Motor neuron (in vitro differentiated cells): ENCODE measurements at regions not wholly inside any gene's neighbourhood (a gene's known extent, or its start where the extent isn't known, plus 50 kb on each side); places are given as distances from the start of the nearest gene placed in this dataset.

Experiments
- ATAC-seq, 8 experiments: fragments of 200-7000 bp; cut with Tn5 transposase; replicated peaks in 6 of 8; 2 replicates each; pipeline ENCODE4 v1.8.0; 2021; ENCODE audit warnings: mild to moderate bottlenecking in 8 of 8, moderate library complexity in 8 of 8
- H3K27ac ChIP-seq, 2 donors: fragments of 250-450 bp; sonication (Bioruptor Pico); 2 replicates each; pipeline ENCODE4 v1.9.0; 2021; ENCODE audit warnings: antibody characterized with exemption in 2 of 2, mild to moderate bottlenecking in 2 of 2, moderate library complexity in 1 of 2
- H3K4me1 ChIP-seq, 2 donors: fragments of 250-450 bp; sonication (Bioruptor Pico); replicated peaks in 1 of 2; 2 replicates each; pipeline ENCODE4 v1.6.1; 2021; ENCODE audit warnings: antibody characterized with exemption in 2 of 2, mild to moderate bottlenecking in 2 of 2, moderate library complexity in 1 of 2
- H3K4me3 ChIP-seq, 5 donors: fragments of 250-450 bp; sonication (Bioruptor Pico); 2 replicates each; pipeline ENCODE4 v1.9.0; 2021; ENCODE audit warnings: antibody characterized with exemption in 5 of 5, mild to moderate bottlenecking in 5 of 5, moderate library complexity in 4 of 5
- WGBS, 10 experiments: fragments of 450-650 bp; shearing (Covaris generic); methylation state at CpG; one replicate each; pipeline ENCODE4 v1.0.0; 2022; 5-methylcytosine and 5-hydroxymethylcytosine counted together
- in situ Hi-C, 9 experiments: fragments of 400-800 bp; cut with MboI; loops; one replicate each; pipeline ENCODE4 v1.15.0; 2021; ENCODE audit warnings: low sequenced_read_pairs in 9 of 9, low pct_unique_long_range_greater_than_20kb in 2 of 9; ENCODE audit not compliant: unreplicated experiment in 9 of 9

GRCh38 chr2:60400462-60401246 is 152.8 kb downstream of the BCL11A start:
- Histone ChIP-seq H3K4me3 (no peak overlapping the region), H3K27ac (no peak overlapping the region), H3K4me1 (peaks cover 0 to 6% of the 10 kb centered on the region in 2 donors)
- peak in 3 of 8 experiments; percentile 24 to 55 (median 46) for ATAC-seq
- 33 to 100% (median 80%) methylated on average over 1 to 7 of the region's 7 CpGs; no CpG with 5 or more reads in 1 of the 10 experiments for WGBS, 10 experiments
- in situ Hi-C loops = no loop called here

DNA sequence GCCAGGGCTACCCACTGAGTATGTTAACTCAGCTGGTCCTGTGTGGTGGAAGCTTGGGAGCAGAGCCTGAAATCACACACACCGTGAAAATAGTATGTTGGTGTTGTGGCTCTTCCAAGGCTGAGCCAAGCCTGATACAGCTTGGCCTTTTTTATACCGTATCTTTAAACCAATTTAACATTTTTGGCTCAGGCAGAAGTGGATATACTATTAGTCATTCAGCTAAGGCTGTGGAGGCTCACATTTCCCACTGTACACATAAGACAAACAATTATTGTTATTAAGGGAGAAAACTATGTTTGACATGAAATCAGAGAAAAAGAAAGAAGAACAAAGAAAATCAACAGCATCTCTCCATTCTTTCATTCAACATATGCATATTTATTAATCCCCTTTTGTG is 159.0 kb downstream of the BCL11A start:
- no peak overlapping the region for H3K27ac ChIP-seq
- peak in 1 of 8 experiments; percentile 37 for ATAC-seq
- in situ Hi-C loops = no loop called here
- H3K4me1 ChIP-seq = no peaks in the 10 kb centered on the region
- 39 to 93% (median 80%) methylated on average over 1 to 2 of the region's 2 CpGs; no CpG with 5 or more reads in 3 of the 10 experiments for WGBS, 10 experiments
- H3K4me3 ChIP-seq = no peak overlapping the region

- H3K4me3 ChIP-seq = no peak overlapping the region
- WGBS, 10 experiments = 60 to 100% (median 89%) methylated on average over 1 to 6 of the region's 7 CpGs; no CpG with 5 or more reads in 4 of the 10 experiments
- H3K27ac ChIP-seq = no peak overlapping the region
- in situ Hi-C loops = no loop called here
- no peaks in the 10 kb centered on the region for H3K4me1 ChIP-seq
- ATAC-seq = peak in 2 of 8 experiments; percentile 62 to 91
Measured at GRCh38 chr2:60391649-60392375, 161.6 kb downstream of the BCL11A start.

GRCh38 chr2:60391230-60391629 is 162.2 kb downstream of the BCL11A start:
- H3K4me3 ChIP-seq = no peak overlapping the region
- in situ Hi-C loops = no loop called here
- H3K4me1 ChIP-seq = no peaks in the 10 kb centered on the region
- H3K27ac ChIP-seq = no peak overlapping the region
- peak in 1 of 8 experiments; percentile 45 for ATAC-seq
- WGBS, 10 experiments = 0 to 100% (median 72%) methylated on average over 1 to 6 of the region's 6 CpGs; no CpG with 5 or more reads in 1 of the 10 experiments

DNA sequence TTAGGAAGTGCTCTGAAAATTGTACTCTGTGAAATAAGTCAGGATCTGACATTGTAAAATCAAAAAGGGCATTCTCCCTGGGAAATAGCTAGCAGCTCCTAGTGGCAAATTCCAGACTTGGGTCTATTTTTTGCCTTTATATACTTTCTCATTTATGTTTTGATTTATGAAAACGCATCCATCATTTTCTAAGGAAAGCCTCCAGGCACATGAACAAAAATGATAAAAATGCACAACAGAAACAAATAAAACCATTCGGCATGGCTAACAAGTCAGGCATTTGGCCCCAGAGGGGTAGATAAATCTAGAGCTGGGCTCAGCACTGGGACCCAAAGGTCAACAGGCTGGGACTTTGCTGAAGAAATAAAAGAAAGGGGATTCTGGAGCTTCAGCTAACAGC is 167.0 kb downstream of the BCL11A start:
- Histone ChIP-seq H3K4me1 (peaks cover 0 to 7% of the 10 kb centered on the region in 2 donors), H3K27ac (no peak overlapping the region), H3K4me3 (no peak overlapping the region)
- no peak for ATAC-seq
- 33 to 100% (median 84%) methylated on average over 1 to 2 of the region's 2 CpGs; no CpG with 5 or more reads in 1 of the 10 experiments for WGBS, 10 experiments
- in situ Hi-C loops = no loop called here

DNA sequence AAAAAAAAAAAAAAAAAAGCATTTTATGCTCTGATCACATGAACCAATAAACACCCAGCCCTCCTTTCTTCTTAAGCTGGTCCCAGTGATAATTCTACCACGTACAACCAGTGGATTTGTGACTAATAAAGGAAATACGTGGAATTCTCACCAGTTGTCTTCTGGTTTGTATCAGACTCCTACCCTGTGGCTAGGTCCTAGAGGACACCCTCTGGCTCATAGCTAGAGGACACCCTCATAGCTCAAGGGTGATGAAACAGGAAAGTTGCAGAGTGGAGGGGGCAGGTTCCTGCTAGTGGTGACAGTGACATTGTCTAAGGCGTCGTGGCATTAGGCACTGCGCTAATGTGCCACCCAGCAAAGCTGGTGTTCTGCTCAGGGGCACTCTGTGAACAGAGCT is 167.8 kb downstream of the BCL11A start:
- WGBS, 10 experiments = 33 to 100% (median 66%) methylated on average over 1 to 5 of the region's 5 CpGs; no CpG with 5 or more reads in 2 of the 10 experiments
- Histone ChIP-seq H3K4me1 (peaks cover 0 to 7% of the 10 kb centered on the region in 2 donors), H3K27ac (no peak overlapping the region), H3K4me3 (no peak overlapping the region)
- ATAC-seq = no peak
- in situ Hi-C loops = no loop called here

- peak in 3 of 8 experiments; percentile 77 to 89 (median 87) for ATAC-seq
- Histone ChIP-seq H3K4me3 (no peak overlapping the region), H3K4me1 (peaks cover 0 to 7% of the 10 kb centered on the region in 2 donors), H3K27ac (no peak overlapping the region)
- in situ Hi-C loops = no loop called here
- 31 to 95% (median 70%) methylated on average over 2 to 4 of the region's 6 CpGs; no CpG with 5 or more reads in 1 of the 10 experiments for WGBS, 10 experiments
Measured at GRCh38 chr2:60383401-60384143, 169.9 kb downstream of the BCL11A start.

DNA sequence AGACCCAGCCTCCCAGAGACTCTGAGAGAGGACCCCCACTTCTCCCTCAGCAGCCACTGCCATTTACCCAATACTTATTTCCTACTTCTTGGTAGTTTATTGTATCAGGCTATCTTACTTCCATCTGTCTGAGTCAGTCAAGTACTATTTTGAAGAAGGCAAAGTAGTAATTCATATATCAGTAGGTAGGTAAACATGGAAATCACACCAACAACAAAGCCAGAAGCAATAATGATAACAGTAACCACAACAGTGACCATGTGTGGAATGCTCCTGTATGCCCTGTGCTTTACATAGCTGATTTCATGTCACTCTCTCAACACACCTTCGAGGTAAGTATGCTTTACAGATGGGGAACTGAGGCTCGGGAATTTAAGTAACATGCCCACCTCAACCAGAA is 173.0 kb downstream of the BCL11A start:
- 60 to 100% (median 85%) methylated on average over 1 to 2 of the region's 2 CpGs; no CpG with 5 or more reads in 4 of the 10 experiments for whole genome bisulfite sequencing, 10 experiments
- in situ Hi-C loops = no loop called here
- ATAC-seq = no peak
- H3K4me1 ChIP-seq = peaks cover 0 to 7% of the 10 kb centered on the region in 2 donors
- no peak overlapping the region for H3K4me3 ChIP-seq
- no peak overlapping the region for H3K27ac ChIP-seq

GRCh38 chr2:60379684-60380083 is 173.8 kb downstream of the BCL11A start:
- H3K4me1 ChIP-seq = peaks cover 0 to 7% of the 10 kb centered on the region in 2 donors
- no peak overlapping the region for H3K4me3 ChIP-seq
- no peak overlapping the region for H3K27ac ChIP-seq
- ATAC-seq = no peak
- in situ Hi-C loops = no loop called here
- WGBS, 10 experiments = 71 to 100% (median 97%) methylated on average over 1 to 2 of the region's 2 CpGs; no CpG with 5 or more reads in 2 of the 10 experiments

DNA sequence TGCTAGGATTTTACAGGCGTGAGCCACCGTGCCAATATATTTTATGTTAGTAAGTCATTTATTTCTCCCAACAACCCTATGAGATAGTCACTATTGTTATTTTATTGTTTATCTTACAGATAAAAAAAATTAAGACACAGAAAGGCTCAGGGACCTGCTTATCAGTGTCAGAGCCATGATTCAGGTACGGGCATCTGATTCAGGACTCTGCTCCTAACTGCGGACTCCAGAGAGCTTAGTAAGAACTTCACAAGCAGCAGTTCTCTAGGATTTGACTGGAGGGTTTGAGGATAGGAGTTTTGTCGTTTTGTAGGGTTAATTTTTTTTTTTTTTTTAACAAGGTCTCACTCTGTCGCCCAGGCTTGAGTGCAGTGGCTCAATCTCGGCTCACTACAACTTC is 174.2 kb downstream of the BCL11A start:
- peaks cover 0 to 7% of the 10 kb centered on the region in 2 donors for H3K4me1 ChIP-seq
- ATAC-seq = no peak
- H3K4me3 ChIP-seq = no peak overlapping the region
- 24 to 100% (median 75%) methylated on average over 2 to 7 of the region's 7 CpGs; no CpG with 5 or more reads in 2 of the 10 experiments for WGBS, 10 experiments
- H3K27ac ChIP-seq = no peak overlapping the region
- in situ Hi-C loops = no loop called here

GRCh38 chr2:60377825-60378224 is 175.6 kb downstream of the BCL11A start:
- Histone ChIP-seq H3K4me3 (no peak overlapping the region), H3K27ac (no peak overlapping the region), H3K4me1 (no peaks in the 10 kb centered on the region)
- WGBS, 10 experiments = 18 to 100% (median 60%) methylated on average over 1 to 3 of the region's 3 CpGs; no CpG with 5 or more reads in 2 of the 10 experiments
- no peak for ATAC-seq
- in situ Hi-C loops = no loop called here

DNA sequence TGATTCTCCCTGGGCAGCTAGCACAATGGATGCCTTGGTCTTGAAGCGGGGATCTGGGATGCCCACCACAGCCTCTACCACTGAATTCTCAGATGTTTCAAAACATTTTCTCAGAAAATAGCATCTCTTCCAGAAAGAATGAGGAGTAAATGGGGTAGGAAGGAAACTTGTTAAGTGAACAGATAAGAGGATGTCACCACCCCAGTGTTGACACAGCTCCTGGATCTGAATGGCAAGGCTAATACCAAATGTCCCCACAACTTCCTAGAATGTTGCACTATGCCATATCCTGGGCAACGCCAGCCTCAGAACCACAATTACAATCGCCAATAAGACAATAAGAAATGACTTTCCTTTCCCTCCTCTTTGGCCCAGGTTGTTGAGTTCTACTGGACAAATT is 177.2 kb downstream of the BCL11A start:
- Histone ChIP-seq H3K27ac (no peak overlapping the region), H3K4me1 (no peaks in the 10 kb centered on the region), H3K4me3 (no peak overlapping the region)
- WGBS, 10 experiments = 20 to 100% (median 93%) methylated on average over 1 to 3 of the region's 3 CpGs; no CpG with 5 or more reads in 3 of the 10 experiments
- in situ Hi-C loops = no loop called here
- no peak for ATAC-seq

- Histone ChIP-seq H3K27ac (no peak overlapping the region), H3K4me3 (no peak overlapping the region), H3K4me1 (no peaks in the 10 kb centered on the region)
- in situ Hi-C loops = no loop called here
- WGBS, 10 experiments = 60 to 88% (median 70%) methylated on average over 1 to 2 of the region's 3 CpGs; no CpG with 5 or more reads in 5 of the 10 experiments
- ATAC-seq = no peak
Measured at GRCh38 chr2:60371681-60372080, 181.8 kb downstream of the BCL11A start.
